PC-3 (cell line): ENCODE measurements at regions not wholly inside any gene's neighbourhood (a gene's known extent, or its start where the extent isn't known, plus 50 kb on each side); places are given as distances from the start of the nearest gene placed in this dataset.

ENCODE experiments used
- ATAC-seq: fragments of 200-7000 bp; cut with Tn5 transposase; 2 replicates; pipeline ENCODE4 v1.9.1; 2020; ENCODE audit warnings: mild to moderate bottlenecking, moderate library complexity
- BruUV-seq: library from RNA; stranded (reverse); fragments of 400-500 nt; replicated peaks from 2 replicates; lab custom pipeline; 2021; lab: Mats Ljungman, UMichigan
- CTCF ChIA-PET: fragments of 300-600 bp; sonication (Branson Sonifier 250); formaldehyde crosslinking; loops from one replicate; lab custom pipeline; 2022; ENCODE audit warnings: antibody characterized with exemption; lab: Charles Lee
- POLR2A ChIA-PET: fragments of 300-600 bp; sonication (Branson Sonifier 250); formaldehyde crosslinking; loops from one replicate; lab custom pipeline; 2022; ENCODE audit warnings: antibody characterized with exemption; ENCODE audit not compliant: unreplicated experiment; lab: Charles Lee
- DNase-seq: peaks from one replicate; pipeline ENCODE4 v3.0.0-alpha.2; 2015
- H2AFZ ChIP-seq: fragments of 300-600 bp; sonication (generic); 2 replicates; pipeline ENCODE4 v1.6.0; 2016; ENCODE audit warnings: antibody characterized with exemption, low read length
- H3F3A ChIP-seq: fragments of 300-600 bp; sonication (generic); one replicate; pipeline ENCODE4 v1.6.0; 2017; ENCODE audit warnings: antibody characterized with exemption, low read length, control low read depth, mild to moderate bottlenecking; ENCODE audit not compliant: unreplicated experiment
- H3K27ac ChIP-seq: fragments of 300-600 bp; sonication (generic); 2 replicates; pipeline ENCODE4 v1.5.1; 2016; ENCODE audit warnings: mild to moderate bottlenecking, low read length
- H3K27me3 ChIP-seq: fragments of 300-600 bp; sonication (generic); 2 replicates; pipeline ENCODE4 v1.6.1; 2016; ENCODE audit warnings: low read length, mixed read lengths
- H3K36me3 ChIP-seq: fragments of 300-600 bp; sonication (generic); 2 replicates; pipeline ENCODE4 v1.6.1; 2016; ENCODE audit warnings: low read depth, mixed run types, low read length, mixed read lengths
- H3K4me1 ChIP-seq: fragments of 300-600 bp; sonication (generic); 2 replicates; pipeline ENCODE4 v1.5.1; 2016; ENCODE audit warnings: low read length; ENCODE audit not compliant: insufficient read depth
- H3K4me2 ChIP-seq: fragments of 300-600 bp; sonication (generic); 2 replicates; pipeline ENCODE4 v1.6.0; 2016; ENCODE audit warnings: low read length
- H3K4me3 ChIP-seq: fragments of 300-600 bp; sonication (generic); 2 replicates; pipeline ENCODE4 v1.5.1; 2016; ENCODE audit warnings: mild to moderate bottlenecking, low read length, mixed read lengths
- H3K79me2 ChIP-seq: fragments of 300-600 bp; sonication (generic); 2 replicates; pipeline ENCODE4 v1.6.1; 2017; ENCODE audit warnings: low read length, mixed read lengths
- H3K9ac ChIP-seq: fragments of 300-600 bp; sonication (generic); 2 replicates; pipeline ENCODE4 v1.6.0; 2016; ENCODE audit warnings: mild to moderate bottlenecking, low read length
- H3K9me2 ChIP-seq: fragments of 300-600 bp; sonication (generic); replicated peaks from 2 replicates; pipeline ENCODE4 v1.6.1; 2016; ENCODE audit warnings: mixed run types, low read length, mixed read lengths
- H3K9me3 ChIP-seq: fragments of 300-600 bp; sonication (generic); 2 replicates; pipeline ENCODE4 v1.6.1; 2016; ENCODE audit warnings: low read length, mixed read lengths
- H4K20me1 ChIP-seq: fragments of 300-600 bp; sonication (generic); 2 replicates; pipeline ENCODE4 v1.6.1; 2016; ENCODE audit warnings: low read length, mixed read lengths
- EZH2 ChIP-seq: fragments of 300-600 bp; sonication (generic); IDR thresholded peaks from one replicate; pipeline ENCODE4 v1.6.1; 2017; ENCODE audit warnings: antibody characterized with exemption, mild to moderate bottlenecking, low read length; ENCODE audit not compliant: unreplicated experiment
- EZH2phosphoT487 ChIP-seq: fragments of 300-600 bp; sonication (generic); IDR thresholded peaks from 2 replicates; pipeline ENCODE4 v1.6.1; 2018; ENCODE audit warnings: mild to moderate bottlenecking, antibody characterized with exemption, low read length, borderline replicate concordance
- intact Hi-C: fragments of 100-400 bp; cut with micrococcal nuclease; formaldehyde crosslinking; loops from 2 replicates; pipeline ENCODE4 v1.9.0; 2023
- TF ChIP-seq, protein P1 (sequence below): fragments of 300-600 bp; sonication (generic); conservative IDR thresholded peaks from 2 replicates; pipeline ENCODE4 v1.5.1; 2017; ENCODE audit warnings: antibody characterized with exemption, low read depth, mild to moderate bottlenecking, low read length

GRCh38 chr2:41187376-41188122 is 735.7 kb upstream of the SLC8A1 start:
- intact Hi-C loops, result no loop called here
- POLR2A ChIA-PET, result no interaction called here
- TF ChIP-seq EZH2phosphoT487 (no peak), EZH2 (no peak)
- TF ChIP-seq, protein P1, sequence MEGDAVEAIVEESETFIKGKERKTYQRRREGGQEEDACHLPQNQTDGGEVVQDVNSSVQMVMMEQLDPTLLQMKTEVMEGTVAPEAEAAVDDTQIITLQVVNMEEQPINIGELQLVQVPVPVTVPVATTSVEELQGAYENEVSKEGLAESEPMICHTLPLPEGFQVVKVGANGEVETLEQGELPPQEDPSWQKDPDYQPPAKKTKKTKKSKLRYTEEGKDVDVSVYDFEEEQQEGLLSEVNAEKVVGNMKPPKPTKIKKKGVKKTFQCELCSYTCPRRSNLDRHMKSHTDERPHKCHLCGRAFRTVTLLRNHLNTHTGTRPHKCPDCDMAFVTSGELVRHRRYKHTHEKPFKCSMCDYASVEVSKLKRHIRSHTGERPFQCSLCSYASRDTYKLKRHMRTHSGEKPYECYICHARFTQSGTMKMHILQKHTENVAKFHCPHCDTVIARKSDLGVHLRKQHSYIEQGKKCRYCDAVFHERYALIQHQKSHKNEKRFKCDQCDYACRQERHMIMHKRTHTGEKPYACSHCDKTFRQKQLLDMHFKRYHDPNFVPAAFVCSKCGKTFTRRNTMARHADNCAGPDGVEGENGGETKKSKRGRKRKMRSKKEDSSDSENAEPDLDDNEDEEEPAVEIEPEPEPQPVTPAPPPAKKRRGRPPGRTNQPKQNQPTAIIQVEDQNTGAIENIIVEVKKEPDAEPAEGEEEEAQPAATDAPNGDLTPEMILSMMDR, result no peak

GRCh38 chr2:41194230-41194629 is 742.3 kb upstream of the SLC8A1 start:
- intact Hi-C loops, result no loop called here
- Histone ChIP-seq H3K9me2 (no peaks in the 10 kb centered on the region), H3K79me2 (no peaks in the 10 kb centered on the region), H3K4me3 (no peak overlapping the region), H2AFZ (no peak overlapping the region), H3K4me1 (no peaks in the 10 kb centered on the region), H3K27ac (no peak overlapping the region), H3F3A (no peaks in the 10 kb centered on the region), H3K9ac (no peak overlapping the region), H3K4me2 (no peak overlapping the region), H3K36me3 (no peaks in the 10 kb centered on the region), H3K9me3 (no peaks in the 10 kb centered on the region), H4K20me1 (no peaks in the 10 kb centered on the region), H3K27me3 (no peaks in the 10 kb centered on the region)
- POLR2A ChIA-PET, result interaction anchor here (0.6 kb wide), 1 partner anchor 1172 kb away, joined by 3 read pairs; no protein-coding TSS in a partner anchor
- CTCF ChIA-PET, result no interaction called here
- no peak for TF ChIP-seq EZH2phosphoT487
- no peak for TF ChIP-seq EZH2
- TF ChIP-seq, protein P1, result no peak
- DNase-seq (peak; percentile 33), ATAC-seq (peak; percentile 31; the same call in 1 of the 2 replicates)
- BruUV-seq, result no TSS peak

More at GRCh38 chr2:41187376-41188122, 735.7 kb upstream of the SLC8A1 start:
- no peak overlapping the region for H2AFZ ChIP-seq
- BruUV-seq, result no TSS peak
- no peaks in the 10 kb centered on the region for H3K79me2 ChIP-seq
- no peak for ATAC-seq
- H3K4me3 ChIP-seq, result no peak overlapping the region
- H3K4me2 ChIP-seq, result no peak overlapping the region
- H3K9me2 ChIP-seq, result no peaks in the 10 kb centered on the region
- H3K27me3 ChIP-seq, result no peaks in the 10 kb centered on the region
- H3K4me1 ChIP-seq, result no peaks in the 10 kb centered on the region
- H3K36me3 ChIP-seq, result no peaks in the 10 kb centered on the region
- no peak overlapping the region for H3K9ac ChIP-seq
- no peaks in the 10 kb centered on the region for H4K20me1 ChIP-seq
- CTCF ChIA-PET, result no interaction called here
- DNase-seq, result no peak
- no peaks in the 10 kb centered on the region for H3K9me3 ChIP-seq
- no peak overlapping the region for H3K27ac ChIP-seq
- H3F3A ChIP-seq, result no peaks in the 10 kb centered on the region

- TF ChIP-seq, protein P1, result no peak
- TF ChIP-seq EZH2 (no peak), EZH2phosphoT487 (no peak)
- Histone ChIP-seq H3K9me2 (no peaks in the 10 kb centered on the region), H3K9me3 (no peaks in the 10 kb centered on the region), H3K79me2 (no peaks in the 10 kb centered on the region), H4K20me1 (no peaks in the 10 kb centered on the region), H3K9ac (no peak overlapping the region), H3K36me3 (no peaks in the 10 kb centered on the region), H2AFZ (no peak overlapping the region), H3K4me3 (no peak overlapping the region), H3K4me2 (no peak overlapping the region), H3F3A (no peaks in the 10 kb centered on the region), H3K4me1 (no peaks in the 10 kb centered on the region), H3K27me3 (no peaks in the 10 kb centered on the region), H3K27ac (no peak overlapping the region)
- DNase-seq (peak; percentile 9), ATAC-seq (no peak)
- BruUV-seq, result no TSS peak
- ChIA-PET POLR2A (no interaction called here), CTCF (no interaction called here)
- intact Hi-C loops, result no loop called here
Observed at GRCh38 chr2:41197781-41198180, 745.9 kb upstream of the SLC8A1 start.
